SK-N-SH treated with all-trans-retinoic acid at 6 μM for 48 hours (cell line): ENCODE measurements at regions not wholly inside any gene's neighbourhood (a gene's known extent, or its start where the extent isn't known, plus 50 kb on each side); places are given as distances from the start of the nearest gene placed in this dataset.

Experiments
- ARNTL ChIP-seq: fragments of 450-650 bp; formaldehyde crosslinking; IDR thresholded peaks from 2 replicates; pipeline ENCODE4 v1.5.0; 2020; ENCODE audit warnings: low read depth, mild to moderate bottlenecking, moderate library complexity, borderline replicate concordance
- CREB5 ChIP-seq: fragments of 250-450 bp; sonication (Bioruptor Pico); IDR thresholded peaks from 2 replicates; pipeline ENCODE4 v1.5.1; 2020; ENCODE audit warnings: low read depth, mild to moderate bottlenecking, moderate library complexity
- CSDC2 ChIP-seq: fragments of 250-450 bp; sonication (Bioruptor Pico); IDR thresholded peaks from 2 replicates; pipeline ENCODE4 v1.5.0; 2020; ENCODE audit warnings: mild to moderate bottlenecking, moderate library complexity
- OSR1 ChIP-seq: fragments of 250-450 bp; sonication (Bioruptor Pico); IDR thresholded peaks from 2 replicates; pipeline ENCODE4 v1.8.0; 2022; ENCODE audit warnings: moderate library complexity, mild to moderate bottlenecking, inconsistent platforms
- POU6F1 ChIP-seq: fragments of 250-450 bp; sonication (Bioruptor Pico); IDR thresholded peaks from 2 replicates; pipeline ENCODE4 v1.8.0; 2021; ENCODE audit warnings: low read depth, mild to moderate bottlenecking, moderate library complexity, borderline replicate concordance
- PPARA ChIP-seq: fragments of 250-450 bp; sonication (Bioruptor Pico); IDR thresholded peaks from 2 replicates; pipeline ENCODE4 v1.5.0; 2020; ENCODE audit warnings: mild to moderate bottlenecking, borderline replicate concordance
- RARB ChIP-seq: fragments of 250-450 bp; sonication (Bioruptor Pico); IDR thresholded peaks from 2 replicates; pipeline ENCODE4 v1.8.0; 2021; ENCODE audit warnings: mild to moderate bottlenecking, moderate library complexity
- SNAI2 ChIP-seq: fragments of 250-450 bp; sonication (Bioruptor Pico); IDR thresholded peaks from 2 replicates; pipeline ENCODE4 v1.5.0; 2020; ENCODE audit warnings: mild to moderate bottlenecking, moderate library complexity
- TOX ChIP-seq: fragments of 250-450 bp; sonication (Bioruptor Pico); IDR thresholded peaks from 2 replicates; pipeline ENCODE4 v1.8.0; 2021; ENCODE audit warnings: mild to moderate bottlenecking, moderate library complexity, borderline replicate concordance
- ZC3H10 ChIP-seq: fragments of 250-450 bp; sonication (Bioruptor Pico); IDR thresholded peaks from 2 replicates; pipeline ENCODE4 v1.5.1; 2021; ENCODE audit warnings: mild to moderate bottlenecking, moderate library complexity
- ZFP3 ChIP-seq: fragments of 250-450 bp; sonication (Bioruptor Pico); IDR thresholded peaks from 2 replicates; pipeline ENCODE4 v1.5.0; 2020; ENCODE audit warnings: mild to moderate bottlenecking, moderate library complexity
- ZFP30 ChIP-seq: fragments of 450-650 bp; formaldehyde crosslinking; IDR thresholded peaks from 2 replicates; pipeline ENCODE4 v1.5.0; 2022; ENCODE audit warnings: mild to moderate bottlenecking, moderate library complexity
- TF ChIP-seq, protein P1 (sequence below): fragments of 250-450 bp; sonication (Bioruptor Pico); IDR thresholded peaks from 2 replicates; pipeline ENCODE4 v1.5.1; 2021; ENCODE audit warnings: mild to moderate bottlenecking, moderate library complexity
- TF ChIP-seq, protein P2 (sequence below): fragments of 250-450 bp; sonication (Bioruptor Pico); IDR thresholded peaks from 2 replicates; pipeline ENCODE4 v1.8.0; 2020; ENCODE audit warnings: mild to moderate bottlenecking, moderate library complexity, borderline replicate concordance

GRCh38 chr6:12586721-12587480 is 129.7 kb upstream of the PHACTR1 start:
- TF ChIP-seq SNAI2 (CRISPR knock-in tag) (no peak), CSDC2 (no peak), TOX (CRISPR knock-in tag) (no peak), CREB5 (no peak), ZC3H10 (CRISPR knock-in tag) (no peak), PPARA (CRISPR knock-in tag) (no peak), RARB (no peak), ZFP3 (CRISPR knock-in tag) (no peak), OSR1 (no peak), ARNTL (CRISPR knock-in tag) (no peak), ZFP30 (CRISPR knock-in tag) (no peak), POU6F1 (CRISPR knock-in tag) (no peak)
- TF ChIP-seq, protein P1, sequence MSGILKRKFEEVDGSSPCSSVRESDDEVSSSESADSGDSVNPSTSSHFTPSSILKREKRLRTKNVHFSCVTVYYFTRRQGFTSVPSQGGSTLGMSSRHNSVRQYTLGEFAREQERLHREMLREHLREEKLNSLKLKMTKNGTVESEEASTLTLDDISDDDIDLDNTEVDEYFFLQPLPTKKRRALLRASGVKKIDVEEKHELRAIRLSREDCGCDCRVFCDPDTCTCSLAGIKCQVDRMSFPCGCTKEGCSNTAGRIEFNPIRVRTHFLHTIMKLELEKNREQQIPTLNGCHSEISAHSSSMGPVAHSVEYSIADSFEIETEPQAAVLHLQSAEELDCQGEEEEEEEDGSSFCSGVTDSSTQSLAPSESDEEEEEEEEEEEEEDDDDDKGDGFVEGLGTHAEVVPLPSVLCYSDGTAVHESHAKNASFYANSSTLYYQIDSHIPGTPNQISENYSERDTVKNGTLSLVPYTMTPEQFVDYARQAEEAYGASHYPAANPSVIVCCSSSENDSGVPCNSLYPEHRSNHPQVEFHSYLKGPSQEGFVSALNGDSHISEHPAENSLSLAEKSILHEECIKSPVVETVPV (CRISPR knock-in tag): no peak
- TF ChIP-seq, protein P2, sequence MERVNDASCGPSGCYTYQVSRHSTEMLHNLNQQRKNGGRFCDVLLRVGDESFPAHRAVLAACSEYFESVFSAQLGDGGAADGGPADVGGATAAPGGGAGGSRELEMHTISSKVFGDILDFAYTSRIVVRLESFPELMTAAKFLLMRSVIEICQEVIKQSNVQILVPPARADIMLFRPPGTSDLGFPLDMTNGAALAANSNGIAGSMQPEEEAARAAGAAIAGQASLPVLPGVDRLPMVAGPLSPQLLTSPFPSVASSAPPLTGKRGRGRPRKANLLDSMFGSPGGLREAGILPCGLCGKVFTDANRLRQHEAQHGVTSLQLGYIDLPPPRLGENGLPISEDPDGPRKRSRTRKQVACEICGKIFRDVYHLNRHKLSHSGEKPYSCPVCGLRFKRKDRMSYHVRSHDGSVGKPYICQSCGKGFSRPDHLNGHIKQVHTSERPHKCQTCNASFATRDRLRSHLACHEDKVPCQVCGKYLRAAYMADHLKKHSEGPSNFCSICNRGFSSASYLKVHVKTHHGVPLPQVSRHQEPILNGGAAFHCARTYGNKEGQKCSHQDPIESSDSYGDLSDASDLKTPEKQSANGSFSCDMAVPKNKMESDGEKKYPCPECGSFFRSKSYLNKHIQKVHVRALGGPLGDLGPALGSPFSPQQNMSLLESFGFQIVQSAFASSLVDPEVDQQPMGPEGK (CRISPR knock-in tag): no peak
